ENCODE measurements at regions not wholly inside any gene's neighbourhood (a gene's known extent, or its start where the extent isn't known, plus 50 kb on each side); places are given as distances from the start of the nearest gene placed in this dataset.

DNA sequence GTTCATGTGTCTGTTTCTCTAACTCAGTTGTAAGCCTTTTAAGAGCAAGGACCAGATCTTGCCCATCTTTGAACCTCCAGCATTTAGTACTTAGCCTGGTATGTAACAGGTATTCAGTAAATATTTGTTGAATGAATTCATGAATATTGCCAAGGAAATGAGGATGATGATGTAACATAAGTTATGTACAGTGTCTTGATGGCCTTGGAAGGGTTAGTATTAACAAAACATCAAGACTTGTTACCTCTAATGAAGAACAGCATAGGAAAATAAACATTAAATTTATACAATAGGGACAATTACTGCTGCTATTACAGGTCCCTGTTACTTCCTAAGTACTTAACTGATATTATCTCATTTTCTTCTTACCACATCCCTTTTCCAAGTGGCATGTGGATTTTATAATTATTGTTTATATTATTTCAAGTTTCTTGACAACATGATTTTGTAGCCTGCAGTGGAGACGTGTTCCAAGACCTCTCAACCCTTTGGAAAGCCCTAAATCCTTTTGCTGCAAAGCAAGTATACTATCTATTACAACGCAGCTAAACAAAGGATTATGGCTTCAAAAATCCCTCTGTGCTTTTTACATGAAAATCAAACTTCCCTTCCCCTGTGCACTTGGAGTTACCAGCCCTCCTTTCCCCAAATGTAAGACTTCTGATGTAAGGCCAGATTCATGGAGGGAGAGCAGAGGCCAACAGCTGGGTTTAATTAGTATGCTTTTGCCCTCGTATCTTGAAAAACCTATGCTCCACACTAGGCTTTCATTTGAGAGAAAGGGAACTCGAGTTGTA lies 77.4 kb upstream of the SMIM36 start:
- DNase-seq (ENCODE audit: low spot score) = no peak
- Histone ChIP-seq H3K4me1 (ENCODE audit: control insufficient read depth in 4 of 4, insufficient read depth in 4 of 4, low read length in 3 of 4) (peaks cover 0 to 22% (median 3%) of the 10 kb centered on the region in 4 donors), H3K27ac (ENCODE audit: low read depth in 1 of 2, low read length in 2 of 2) (no peak overlapping the region), H3K9me3 (ENCODE audit: control insufficient read depth in 4 of 4, low read length in 3 of 4) (no peaks in the 10 kb centered on the region), H3K9ac (ENCODE audit: low read depth in 1 of 2, low read length in 2 of 2) (no peak overlapping the region), H3K36me3 (ENCODE audit: control insufficient read depth in 4 of 4, insufficient read depth in 3 of 4, low read depth in 1 of 4, low read length in 3 of 4) (no peaks in the 10 kb centered on the region), H3K27me3 (ENCODE audit: control insufficient read depth in 4 of 4, insufficient read depth in 4 of 4, low read length in 3 of 4) (no peaks in the 10 kb centered on the region), H3K4me3 (ENCODE audit: low read depth in 1 of 3, low read length in 3 of 3) (no peak overlapping the region)
- WGBS = 66% methylated on average over 4 of the region's 4 CpGs
- no peak for TF ChIP-seq HNF4G (IDR thresholded peaks at IDR 0.05)
- no peak for TF ChIP-seq HNF4A (conservative IDR thresholded peaks at IDR 0.05)
- TF ChIP-seq RXRA (IDR thresholded peaks at IDR 0.05) = no peak
- TF ChIP-seq, protein P1, sequence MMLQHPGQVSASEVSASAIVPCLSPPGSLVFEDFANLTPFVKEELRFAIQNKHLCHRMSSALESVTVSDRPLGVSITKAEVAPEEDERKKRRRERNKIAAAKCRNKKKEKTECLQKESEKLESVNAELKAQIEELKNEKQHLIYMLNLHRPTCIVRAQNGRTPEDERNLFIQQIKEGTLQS (IDR thresholded peaks at IDR 0.05) = no peak
- TF ChIP-seq YY1 (IDR thresholded peaks at IDR 0.05) = no peak
- no peak for TF ChIP-seq SP1 (IDR thresholded peaks at IDR 0.05)

DNA sequence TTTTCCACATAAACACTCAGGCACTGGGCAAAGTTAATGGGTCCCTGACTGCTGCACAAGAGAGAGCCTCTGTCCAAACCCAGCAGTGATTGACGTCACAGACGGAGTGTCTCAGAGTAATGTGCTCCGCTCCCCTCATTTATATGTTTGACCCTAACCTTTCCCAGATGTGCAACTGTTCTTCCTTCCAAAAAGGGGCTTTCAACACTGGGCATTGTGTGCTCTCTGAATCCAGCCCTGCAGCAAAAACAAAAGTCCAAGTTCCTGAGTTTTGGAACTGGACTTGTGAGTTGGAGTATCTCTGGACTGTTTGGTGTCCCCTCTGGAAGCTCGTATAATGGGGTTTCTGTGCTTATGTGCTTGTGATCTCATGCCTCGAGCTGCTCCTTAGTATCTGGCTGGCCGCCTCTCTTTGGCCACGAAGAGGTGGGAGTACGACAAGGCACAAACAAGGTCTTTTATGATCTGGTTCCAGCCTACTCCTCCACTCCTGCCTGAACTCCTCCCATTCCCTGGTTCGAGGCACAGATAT lies 76.4 kb upstream of the SMIM36 start:
- no peak for DNase-seq (ENCODE audit: low spot score)

DNA sequence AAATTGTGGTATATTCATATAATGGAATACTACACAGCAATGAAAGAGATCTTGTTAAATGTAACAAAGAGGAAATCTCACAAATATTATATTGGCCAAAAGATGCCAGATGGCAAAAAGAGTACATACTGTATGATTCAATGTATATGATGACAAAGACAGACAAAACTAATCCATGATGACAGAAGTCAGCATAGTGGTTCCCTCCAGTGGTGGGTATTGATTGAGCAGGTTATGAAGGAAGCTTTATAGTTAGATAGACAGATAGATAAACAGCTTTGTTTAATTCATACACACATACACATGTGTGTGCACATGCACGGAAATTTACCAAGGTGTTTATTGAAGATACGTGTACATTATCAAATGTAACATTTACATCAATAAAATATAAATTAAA lies 74.4 kb upstream of the SMIM36 start:
- no peaks in the 10 kb centered on the region for H3K9me3 ChIP-seq (ENCODE audit: control insufficient read depth in 4 of 4, low read length in 3 of 4)
- no peak overlapping the region for H3K27ac ChIP-seq (ENCODE audit: low read depth in 1 of 2, low read length in 2 of 2)
- no peaks in the 10 kb centered on the region for H3K27me3 ChIP-seq (ENCODE audit: control insufficient read depth in 4 of 4, insufficient read depth in 4 of 4, low read length in 3 of 4)
- H3K36me3 ChIP-seq (ENCODE audit: control insufficient read depth in 4 of 4, insufficient read depth in 3 of 4, low read depth in 1 of 4, low read length in 3 of 4) = no peaks in the 10 kb centered on the region
- 97% methylated on average over 2 of the region's 2 CpGs for WGBS
- H3K9ac ChIP-seq (ENCODE audit: low read depth in 1 of 2, low read length in 2 of 2) = no peak overlapping the region
- peaks cover 1 to 25% (median 4%) of the 10 kb centered on the region in 4 donors for H3K4me1 ChIP-seq (ENCODE audit: control insufficient read depth in 4 of 4, insufficient read depth in 4 of 4, low read length in 3 of 4)
- DNase-seq (ENCODE audit: low spot score) = no peak
- no peak overlapping the region for H3K4me3 ChIP-seq (ENCODE audit: low read depth in 1 of 3, low read length in 3 of 3)
- TF ChIP-seq RAD21 (IDR thresholded peaks at IDR 0.05) = peak; percentile 19 to 61
- TF ChIP-seq, protein P2, sequence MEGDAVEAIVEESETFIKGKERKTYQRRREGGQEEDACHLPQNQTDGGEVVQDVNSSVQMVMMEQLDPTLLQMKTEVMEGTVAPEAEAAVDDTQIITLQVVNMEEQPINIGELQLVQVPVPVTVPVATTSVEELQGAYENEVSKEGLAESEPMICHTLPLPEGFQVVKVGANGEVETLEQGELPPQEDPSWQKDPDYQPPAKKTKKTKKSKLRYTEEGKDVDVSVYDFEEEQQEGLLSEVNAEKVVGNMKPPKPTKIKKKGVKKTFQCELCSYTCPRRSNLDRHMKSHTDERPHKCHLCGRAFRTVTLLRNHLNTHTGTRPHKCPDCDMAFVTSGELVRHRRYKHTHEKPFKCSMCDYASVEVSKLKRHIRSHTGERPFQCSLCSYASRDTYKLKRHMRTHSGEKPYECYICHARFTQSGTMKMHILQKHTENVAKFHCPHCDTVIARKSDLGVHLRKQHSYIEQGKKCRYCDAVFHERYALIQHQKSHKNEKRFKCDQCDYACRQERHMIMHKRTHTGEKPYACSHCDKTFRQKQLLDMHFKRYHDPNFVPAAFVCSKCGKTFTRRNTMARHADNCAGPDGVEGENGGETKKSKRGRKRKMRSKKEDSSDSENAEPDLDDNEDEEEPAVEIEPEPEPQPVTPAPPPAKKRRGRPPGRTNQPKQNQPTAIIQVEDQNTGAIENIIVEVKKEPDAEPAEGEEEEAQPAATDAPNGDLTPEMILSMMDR (IDR thresholded peaks at IDR 0.05; ENCODE audit: low read depth, low read length, missing input control) = peak; percentile 17
- TF ChIP-seq, protein P3, sequence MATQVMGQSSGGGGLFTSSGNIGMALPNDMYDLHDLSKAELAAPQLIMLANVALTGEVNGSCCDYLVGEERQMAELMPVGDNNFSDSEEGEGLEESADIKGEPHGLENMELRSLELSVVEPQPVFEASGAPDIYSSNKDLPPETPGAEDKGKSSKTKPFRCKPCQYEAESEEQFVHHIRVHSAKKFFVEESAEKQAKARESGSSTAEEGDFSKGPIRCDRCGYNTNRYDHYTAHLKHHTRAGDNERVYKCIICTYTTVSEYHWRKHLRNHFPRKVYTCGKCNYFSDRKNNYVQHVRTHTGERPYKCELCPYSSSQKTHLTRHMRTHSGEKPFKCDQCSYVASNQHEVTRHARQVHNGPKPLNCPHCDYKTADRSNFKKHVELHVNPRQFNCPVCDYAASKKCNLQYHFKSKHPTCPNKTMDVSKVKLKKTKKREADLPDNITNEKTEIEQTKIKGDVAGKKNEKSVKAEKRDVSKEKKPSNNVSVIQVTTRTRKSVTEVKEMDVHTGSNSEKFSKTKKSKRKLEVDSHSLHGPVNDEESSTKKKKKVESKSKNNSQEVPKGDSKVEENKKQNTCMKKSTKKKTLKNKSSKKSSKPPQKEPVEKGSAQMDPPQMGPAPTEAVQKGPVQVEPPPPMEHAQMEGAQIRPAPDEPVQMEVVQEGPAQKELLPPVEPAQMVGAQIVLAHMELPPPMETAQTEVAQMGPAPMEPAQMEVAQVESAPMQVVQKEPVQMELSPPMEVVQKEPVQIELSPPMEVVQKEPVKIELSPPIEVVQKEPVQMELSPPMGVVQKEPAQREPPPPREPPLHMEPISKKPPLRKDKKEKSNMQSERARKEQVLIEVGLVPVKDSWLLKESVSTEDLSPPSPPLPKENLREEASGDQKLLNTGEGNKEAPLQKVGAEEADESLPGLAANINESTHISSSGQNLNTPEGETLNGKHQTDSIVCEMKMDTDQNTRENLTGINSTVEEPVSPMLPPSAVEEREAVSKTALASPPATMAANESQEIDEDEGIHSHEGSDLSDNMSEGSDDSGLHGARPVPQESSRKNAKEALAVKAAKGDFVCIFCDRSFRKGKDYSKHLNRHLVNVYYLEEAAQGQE (IDR thresholded peaks at IDR 0.05) = no peak
- no peak for TF ChIP-seq JUND (IDR thresholded peaks at IDR 0.05)
- TF ChIP-seq RXRA (IDR thresholded peaks at IDR 0.05) = no peak
- no peak for TF ChIP-seq YY1 (IDR thresholded peaks at IDR 0.05)
- TF ChIP-seq, protein P4, sequence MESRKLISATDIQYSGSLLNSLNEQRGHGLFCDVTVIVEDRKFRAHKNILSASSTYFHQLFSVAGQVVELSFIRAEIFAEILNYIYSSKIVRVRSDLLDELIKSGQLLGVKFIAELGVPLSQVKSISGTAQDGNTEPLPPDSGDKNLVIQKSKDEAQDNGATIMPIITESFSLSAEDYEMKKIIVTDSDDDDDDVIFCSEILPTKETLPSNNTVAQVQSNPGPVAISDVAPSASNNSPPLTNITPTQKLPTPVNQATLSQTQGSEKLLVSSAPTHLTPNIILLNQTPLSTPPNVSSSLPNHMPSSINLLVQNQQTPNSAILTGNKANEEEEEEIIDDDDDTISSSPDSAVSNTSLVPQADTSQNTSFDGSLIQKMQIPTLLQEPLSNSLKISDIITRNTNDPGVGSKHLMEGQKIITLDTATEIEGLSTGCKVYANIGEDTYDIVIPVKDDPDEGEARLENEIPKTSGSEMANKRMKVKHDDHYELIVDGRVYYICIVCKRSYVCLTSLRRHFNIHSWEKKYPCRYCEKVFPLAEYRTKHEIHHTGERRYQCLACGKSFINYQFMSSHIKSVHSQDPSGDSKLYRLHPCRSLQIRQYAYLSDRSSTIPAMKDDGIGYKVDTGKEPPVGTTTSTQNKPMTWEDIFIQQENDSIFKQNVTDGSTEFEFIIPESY (IDR thresholded peaks at IDR 0.05) = no peak
- TF ChIP-seq EGR1 (IDR thresholded peaks at IDR 0.05; ENCODE audit: low read depth in 2 of 2) = no peak

More for the DNA sequence above, 76.4 kb upstream of the SMIM36 start:
- Histone ChIP-seq H3K36me3 (ENCODE audit: control insufficient read depth in 4 of 4, insufficient read depth in 3 of 4, low read depth in 1 of 4, low read length in 3 of 4) (no peaks in the 10 kb centered on the region), H3K27me3 (ENCODE audit: control insufficient read depth in 4 of 4, insufficient read depth in 4 of 4, low read length in 3 of 4) (no peaks in the 10 kb centered on the region), H3K4me1 (ENCODE audit: control insufficient read depth in 4 of 4, insufficient read depth in 4 of 4, low read length in 3 of 4) (peaks cover 0 to 25% (median 4%) of the 10 kb centered on the region in 4 donors), H3K9ac (ENCODE audit: low read depth in 1 of 2, low read length in 2 of 2) (no peak overlapping the region), H3K9me3 (ENCODE audit: control insufficient read depth in 4 of 4, low read length in 3 of 4) (no peaks in the 10 kb centered on the region), H3K4me3 (ENCODE audit: low read depth in 1 of 3, low read length in 3 of 3) (no peak overlapping the region), H3K27ac (ENCODE audit: low read depth in 1 of 2, low read length in 2 of 2) (no peak overlapping the region)
- 81% methylated on average over 9 of the region's 9 CpGs for WGBS
- TF ChIP-seq NR2F2 (IDR thresholded peaks at IDR 0.05) = peak; percentile 46
- TF ChIP-seq, protein P3 (IDR thresholded peaks at IDR 0.05) = no peak

All from liver (tissue), 8 donors.